B cell (primary cell): ENCODE measurements at regions not wholly inside any gene's neighbourhood (a gene's known extent, or its start where the extent isn't known, plus 50 kb on each side); places are given as distances from the start of the nearest gene placed in this dataset.

ENCODE experiments used
- EZH2 ChIP-seq: IDR thresholded peaks from 2 replicates; pipeline ENCODE4 v1.6.1; 2012; ENCODE audit warnings: borderline replicate concordance, low read depth, mild to moderate bottlenecking, moderate library complexity, low read length; ENCODE audit not compliant: insufficient read depth, poor library complexity, severe bottlenecking
- TF ChIP-seq, protein P1 (sequence below): fragments of 200-600 bp; IDR thresholded peaks from one replicate; pipeline ENCODE4 v1.8.0; 2022; ENCODE audit warnings: antibody characterized with exemption, mild to moderate bottlenecking

DNA sequence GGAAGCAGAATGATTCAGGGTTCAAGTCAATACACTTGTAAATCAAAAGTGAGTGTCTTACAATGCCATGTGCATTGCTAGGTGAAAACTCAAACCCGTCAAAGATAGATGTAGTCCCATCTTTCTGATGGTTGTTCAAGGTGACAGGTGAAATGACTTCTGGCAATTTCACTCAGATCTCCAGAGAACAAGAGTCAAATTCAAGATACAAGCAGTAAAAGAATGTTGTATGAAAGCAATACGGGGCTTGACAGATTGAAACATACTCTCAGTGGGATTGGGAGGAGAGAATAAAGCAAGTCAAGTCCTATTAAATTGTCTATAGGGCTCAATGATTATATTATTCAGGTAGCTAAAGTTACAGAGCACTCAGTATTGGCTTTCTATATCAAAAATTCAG lies 105.1 kb upstream of the ANXA10 start:
- no peak for TF ChIP-seq EZH2
- TF ChIP-seq, protein P1, sequence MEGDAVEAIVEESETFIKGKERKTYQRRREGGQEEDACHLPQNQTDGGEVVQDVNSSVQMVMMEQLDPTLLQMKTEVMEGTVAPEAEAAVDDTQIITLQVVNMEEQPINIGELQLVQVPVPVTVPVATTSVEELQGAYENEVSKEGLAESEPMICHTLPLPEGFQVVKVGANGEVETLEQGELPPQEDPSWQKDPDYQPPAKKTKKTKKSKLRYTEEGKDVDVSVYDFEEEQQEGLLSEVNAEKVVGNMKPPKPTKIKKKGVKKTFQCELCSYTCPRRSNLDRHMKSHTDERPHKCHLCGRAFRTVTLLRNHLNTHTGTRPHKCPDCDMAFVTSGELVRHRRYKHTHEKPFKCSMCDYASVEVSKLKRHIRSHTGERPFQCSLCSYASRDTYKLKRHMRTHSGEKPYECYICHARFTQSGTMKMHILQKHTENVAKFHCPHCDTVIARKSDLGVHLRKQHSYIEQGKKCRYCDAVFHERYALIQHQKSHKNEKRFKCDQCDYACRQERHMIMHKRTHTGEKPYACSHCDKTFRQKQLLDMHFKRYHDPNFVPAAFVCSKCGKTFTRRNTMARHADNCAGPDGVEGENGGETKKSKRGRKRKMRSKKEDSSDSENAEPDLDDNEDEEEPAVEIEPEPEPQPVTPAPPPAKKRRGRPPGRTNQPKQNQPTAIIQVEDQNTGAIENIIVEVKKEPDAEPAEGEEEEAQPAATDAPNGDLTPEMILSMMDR: no peak
